H7 (cell line): ENCODE measurements at regions not wholly inside any gene's neighbourhood (a gene's known extent, or its start where the extent isn't known, plus 50 kb on each side); places are given as distances from the start of the nearest gene placed in this dataset.

ENCODE experiments used
- DNase-seq: peaks from one replicate; pipeline ENCODE4 v3.0.0; 2012
- H3K27me3 ChIP-seq: 2 replicates; pipeline ENCODE4 v1.6.0; 2011; ENCODE audit warnings: mild to moderate bottlenecking, low read length; ENCODE audit not compliant: control insufficient read depth, insufficient read depth
- H3K36me3 ChIP-seq: replicated peaks from 2 replicates; pipeline ENCODE4 v1.5.1; 2011; ENCODE audit warnings: low read length; ENCODE audit not compliant: control insufficient read depth, insufficient read depth
- H3K4me3 ChIP-seq: 2 replicates; pipeline ENCODE4 v1.5.1; 2011; ENCODE audit warnings: low read depth, mild to moderate bottlenecking, control low read depth, low read length, moderate library complexity; ENCODE audit not compliant: insufficient read depth

GRCh38 chr13:47135800-47136503, 239.1 kb upstream of the HTR2A start:
- H3K36me3 ChIP-seq: no peaks in the 10 kb centered on the region
- DNase-seq: no peak
- no peak overlapping the region for H3K4me3 ChIP-seq
- no peaks in the 10 kb centered on the region; the same call in 1 of the 2 replicates for H3K27me3 ChIP-seq

- Histone ChIP-seq H3K4me3 (no peak overlapping the region), H3K36me3 (no peaks in the 10 kb centered on the region), H3K27me3 (no peaks in the 10 kb centered on the region)
- no peak for DNase-seq
These were observed 238.2 kb upstream of the HTR2A start for GRCh38 chr13:47134939-47135489.

GRCh38 chr13:47133011-47133445, 236.2 kb upstream of the HTR2A start:
- H3K36me3 ChIP-seq: no peaks in the 10 kb centered on the region
- DNase-seq: no peak
- no peaks in the 10 kb centered on the region for H3K27me3 ChIP-seq
- H3K4me3 ChIP-seq: no peak overlapping the region

- no peak for DNase-seq
- Histone ChIP-seq H3K36me3 (no peaks in the 10 kb centered on the region), H3K4me3 (no peak overlapping the region), H3K27me3 (no peaks in the 10 kb centered on the region)
These were observed 232.6 kb upstream of the HTR2A start for GRCh38 chr13:47129461-47129860.

- no peak for DNase-seq
- no peak overlapping the region for H3K4me3 ChIP-seq
- no peaks in the 10 kb centered on the region for H3K27me3 ChIP-seq
- no peaks in the 10 kb centered on the region for H3K36me3 ChIP-seq
These were observed 229.6 kb upstream of the HTR2A start for GRCh38 chr13:47126432-47126831.

GRCh38 chr13:47121092-47121763, 224.4 kb upstream of the HTR2A start:
- no peak for DNase-seq
- no peaks in the 10 kb centered on the region for H3K27me3 ChIP-seq
- H3K4me3 ChIP-seq: no peak overlapping the region
- H3K36me3 ChIP-seq: no peaks in the 10 kb centered on the region

- H3K27me3 ChIP-seq: no peaks in the 10 kb centered on the region
These were observed 223.4 kb upstream of the HTR2A start for GRCh38 chr13:47120282-47120681.

GRCh38 chr13:47119575-47120235, 222.9 kb upstream of the HTR2A start:
- Histone ChIP-seq H3K36me3 (no peaks in the 10 kb centered on the region), H3K27me3 (no peaks in the 10 kb centered on the region), H3K4me3 (no peak overlapping the region)
- no peak for DNase-seq

More at GRCh38 chr13:47120282-47120681, 223.4 kb upstream of the HTR2A start:
- no peak for DNase-seq
- no peaks in the 10 kb centered on the region for H3K36me3 ChIP-seq
- H3K4me3 ChIP-seq: no peak overlapping the region

- no peak for DNase-seq
- H3K36me3 ChIP-seq: no peaks in the 10 kb centered on the region
These were observed 220.4 kb upstream of the HTR2A start for GRCh38 chr13:47117268-47117667.

GRCh38 chr13:47114030-47114429, 217.2 kb upstream of the HTR2A start:
- Histone ChIP-seq H3K27me3 (no peaks in the 10 kb centered on the region), H3K4me3 (no peak overlapping the region), H3K36me3 (no peaks in the 10 kb centered on the region)
- no peak for DNase-seq

More at GRCh38 chr13:47117268-47117667, 220.4 kb upstream of the HTR2A start:
- H3K27me3 ChIP-seq: no peaks in the 10 kb centered on the region
- H3K4me3 ChIP-seq: no peak overlapping the region

GRCh38 chr13:47112903-47113299, 216.0 kb upstream of the HTR2A start:
- Histone ChIP-seq H3K27me3 (no peaks in the 10 kb centered on the region), H3K4me3 (no peak overlapping the region), H3K36me3 (no peaks in the 10 kb centered on the region)
- no peak for DNase-seq

GRCh38 chr13:47112205-47112902, 215.5 kb upstream of the HTR2A start:
- peak; percentile 55 for DNase-seq
- H3K4me3 ChIP-seq: no peak overlapping the region
- no peaks in the 10 kb centered on the region for H3K36me3 ChIP-seq
- H3K27me3 ChIP-seq: no peaks in the 10 kb centered on the region

- no peaks in the 10 kb centered on the region for H3K36me3 ChIP-seq
- DNase-seq: no peak
- no peaks in the 10 kb centered on the region for H3K27me3 ChIP-seq
- H3K4me3 ChIP-seq: no peak overlapping the region
These were observed 214.6 kb upstream of the HTR2A start for GRCh38 chr13:47111499-47111898.

GRCh38 chr13:47110833-47111240, 214.0 kb upstream of the HTR2A start:
- DNase-seq: no peak
- H3K4me3 ChIP-seq: no peak overlapping the region
- no peaks in the 10 kb centered on the region for H3K27me3 ChIP-seq
- H3K36me3 ChIP-seq: no peaks in the 10 kb centered on the region
